ENCODE measurements at regions not wholly inside any gene's neighbourhood (a gene's known extent, or its start where the extent isn't known, plus 50 kb on each side); places are given as distances from the start of the nearest gene placed in this dataset.

DNA sequence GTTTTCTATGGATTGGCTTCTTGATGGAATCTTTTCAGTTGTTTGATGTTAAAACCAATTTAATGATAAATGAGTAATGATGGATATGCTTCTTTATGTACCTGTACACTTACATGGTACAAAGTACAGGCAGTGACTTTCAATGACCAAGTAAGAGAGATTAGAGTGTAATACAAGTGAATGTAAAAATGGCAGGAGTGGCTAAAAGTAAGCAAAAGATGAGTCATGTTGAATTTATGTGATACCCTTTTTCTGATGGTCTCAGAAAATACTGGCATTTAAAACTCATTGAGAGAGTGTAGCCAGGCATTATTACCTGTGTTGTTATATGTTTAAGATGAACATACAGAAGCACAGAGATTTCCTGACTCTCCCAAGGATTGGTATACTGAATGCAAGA lies 97.1 kb downstream of the GPR85 start:
- H2AFZ ChIP-seq: no peak overlapping the region
- no peaks in the 10 kb centered on the region for H3K9me3 ChIP-seq (ENCODE audit: low read depth)
- H3K4me2 ChIP-seq: no peak overlapping the region
- DNase-seq (ENCODE audit: low spot score): no peak
- no peaks in the 10 kb centered on the region for H3K36me3 ChIP-seq (replicated peaks; ENCODE audit: insufficient read depth, low read depth)
- H3K9me2 ChIP-seq (replicated peaks; ENCODE audit: insufficient read depth): no peaks in the 10 kb centered on the region
- H3K27ac ChIP-seq: peak overlapping the region; percentile 36
- no peaks in the 10 kb centered on the region for H3K27me3 ChIP-seq
- H4K20me1 ChIP-seq (ENCODE audit: insufficient read depth, poor library complexity, severe bottlenecking): no peaks in the 10 kb centered on the region
- H3K79me2 ChIP-seq: no peaks in the 10 kb centered on the region
- peaks cover 7% of the 10 kb centered on the region for H3K4me1 ChIP-seq (ENCODE audit: insufficient read depth)
- TF ChIP-seq, protein P1, sequence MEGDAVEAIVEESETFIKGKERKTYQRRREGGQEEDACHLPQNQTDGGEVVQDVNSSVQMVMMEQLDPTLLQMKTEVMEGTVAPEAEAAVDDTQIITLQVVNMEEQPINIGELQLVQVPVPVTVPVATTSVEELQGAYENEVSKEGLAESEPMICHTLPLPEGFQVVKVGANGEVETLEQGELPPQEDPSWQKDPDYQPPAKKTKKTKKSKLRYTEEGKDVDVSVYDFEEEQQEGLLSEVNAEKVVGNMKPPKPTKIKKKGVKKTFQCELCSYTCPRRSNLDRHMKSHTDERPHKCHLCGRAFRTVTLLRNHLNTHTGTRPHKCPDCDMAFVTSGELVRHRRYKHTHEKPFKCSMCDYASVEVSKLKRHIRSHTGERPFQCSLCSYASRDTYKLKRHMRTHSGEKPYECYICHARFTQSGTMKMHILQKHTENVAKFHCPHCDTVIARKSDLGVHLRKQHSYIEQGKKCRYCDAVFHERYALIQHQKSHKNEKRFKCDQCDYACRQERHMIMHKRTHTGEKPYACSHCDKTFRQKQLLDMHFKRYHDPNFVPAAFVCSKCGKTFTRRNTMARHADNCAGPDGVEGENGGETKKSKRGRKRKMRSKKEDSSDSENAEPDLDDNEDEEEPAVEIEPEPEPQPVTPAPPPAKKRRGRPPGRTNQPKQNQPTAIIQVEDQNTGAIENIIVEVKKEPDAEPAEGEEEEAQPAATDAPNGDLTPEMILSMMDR (IDR thresholded peaks at IDR 0.05; ENCODE audit: poor library complexity): no peak
- no peak for TF ChIP-seq EZH2 (IDR thresholded peaks at IDR 0.05; ENCODE audit: borderline replicate concordance)
- no peak for TF ChIP-seq EZH2phosphoT487 (IDR thresholded peaks at IDR 0.05; ENCODE audit: low read depth, severe bottlenecking, unreplicated experiment)
- no peak overlapping the region for H3K4me3 ChIP-seq

- H3K9me2 ChIP-seq (replicated peaks; ENCODE audit: insufficient read depth): no peaks in the 10 kb centered on the region
- TF ChIP-seq EZH2 (IDR thresholded peaks at IDR 0.05; ENCODE audit: borderline replicate concordance): no peak
- TF ChIP-seq, protein P1 (IDR thresholded peaks at IDR 0.05; ENCODE audit: poor library complexity): no peak
- no peak for TF ChIP-seq EZH2phosphoT487 (IDR thresholded peaks at IDR 0.05; ENCODE audit: low read depth, severe bottlenecking, unreplicated experiment)
- no peak overlapping the region for H3K4me2 ChIP-seq
- H3K79me2 ChIP-seq: no peaks in the 10 kb centered on the region
- WGBS (ENCODE audit: low lambda C conversion rate, missing lambda C conversion rate): 85% methylated on average over 1 of the region's 1 CpG
- no peaks in the 10 kb centered on the region for H4K20me1 ChIP-seq (ENCODE audit: insufficient read depth, poor library complexity, severe bottlenecking)
- no peaks in the 10 kb centered on the region for H3K36me3 ChIP-seq (replicated peaks; ENCODE audit: insufficient read depth, low read depth)
- no peak for DNase-seq (ENCODE audit: low spot score)
- H3K27me3 ChIP-seq: no peaks in the 10 kb centered on the region
- no peak overlapping the region for H3K4me3 ChIP-seq
- peaks cover 7% of the 10 kb centered on the region for H3K4me1 ChIP-seq (ENCODE audit: insufficient read depth)
- no peak overlapping the region for H3K27ac ChIP-seq
- H3K9me3 ChIP-seq (ENCODE audit: low read depth): no peaks in the 10 kb centered on the region
- no peak overlapping the region for H2AFZ ChIP-seq
These were observed 99.5 kb downstream of the GPR85 start for GRCh38 chr7:112987171-112987570.

DNA sequence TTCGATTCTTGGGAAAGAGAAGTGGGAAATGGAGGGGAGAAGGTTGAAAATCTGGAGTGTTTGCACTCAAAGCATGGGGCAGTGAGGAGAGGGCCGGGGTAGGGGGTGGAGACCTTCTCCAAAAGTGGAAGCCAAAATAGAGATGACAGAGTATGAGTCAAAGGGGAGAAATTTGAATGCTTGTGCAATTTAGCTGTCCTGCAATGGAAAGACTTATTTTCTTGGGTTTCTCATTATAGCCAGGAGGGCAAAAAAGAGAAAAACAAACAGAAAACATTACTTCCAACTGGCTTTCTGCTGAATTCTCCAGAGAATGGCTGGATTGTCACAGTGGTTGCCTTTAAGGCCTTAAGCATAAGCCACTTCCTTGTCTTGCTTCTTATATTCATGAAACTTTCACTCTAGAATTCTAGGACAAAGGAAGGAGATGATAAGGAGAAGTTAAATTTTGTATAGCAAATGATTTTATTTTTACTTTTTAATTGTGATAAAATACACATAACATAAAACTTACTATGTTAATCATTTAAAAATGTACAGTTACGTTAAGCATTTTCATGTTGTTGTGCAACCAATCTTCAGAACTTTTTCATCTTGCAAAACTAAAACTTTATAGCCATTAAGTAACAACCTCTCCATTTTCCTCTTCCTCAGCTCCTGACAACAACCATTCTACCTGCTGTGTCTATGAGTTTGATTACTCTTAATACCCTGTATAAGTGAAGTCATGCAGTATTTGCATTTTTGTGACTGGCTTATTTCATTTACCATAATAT lies 100.2 kb downstream of the GPR85 start:
- peak overlapping the region; percentile 44 for H3K4me2 ChIP-seq
- 62% methylated on average over 3 of the region's 3 CpGs for WGBS (ENCODE audit: low lambda C conversion rate, missing lambda C conversion rate)
- H3K9me2 ChIP-seq (replicated peaks; ENCODE audit: insufficient read depth): no peaks in the 10 kb centered on the region
- no peak for TF ChIP-seq EZH2 (IDR thresholded peaks at IDR 0.05; ENCODE audit: borderline replicate concordance)
- TF ChIP-seq, protein P1 (IDR thresholded peaks at IDR 0.05; ENCODE audit: poor library complexity): no peak
- no peak for TF ChIP-seq EZH2phosphoT487 (IDR thresholded peaks at IDR 0.05; ENCODE audit: low read depth, severe bottlenecking, unreplicated experiment)
- H3K79me2 ChIP-seq: no peaks in the 10 kb centered on the region
- H4K20me1 ChIP-seq (ENCODE audit: insufficient read depth, poor library complexity, severe bottlenecking): no peaks in the 10 kb centered on the region
- H3K4me3 ChIP-seq: no peak overlapping the region
- H3K27ac ChIP-seq: peak overlapping the region; percentile 26
- DNase-seq (ENCODE audit: low spot score): no peak
- no peaks in the 10 kb centered on the region for H3K36me3 ChIP-seq (replicated peaks; ENCODE audit: insufficient read depth, low read depth)
- H3K4me1 ChIP-seq (ENCODE audit: insufficient read depth): peaks cover 7% of the 10 kb centered on the region
- H2AFZ ChIP-seq: no peak overlapping the region
- no peaks in the 10 kb centered on the region for H3K9me3 ChIP-seq (ENCODE audit: low read depth)
- H3K27me3 ChIP-seq: no peaks in the 10 kb centered on the region

Measured in hepatocyte (in vitro differentiated cells).